AG09309 (cell line): ENCODE measurements at regions not wholly inside any gene's neighbourhood (a gene's known extent, or its start where the extent isn't known, plus 50 kb on each side); places are given as distances from the start of the nearest gene placed in this dataset.

ENCODE experiments used
- DNase-seq: peaks from one replicate; pipeline ENCODE4 v3.0.0-alpha.2; 2010; ENCODE audit warnings: low read depth
- H3K4me3 ChIP-seq: 2 replicates; pipeline ENCODE4 v1.5.1; 2011; ENCODE audit warnings: mild to moderate bottlenecking, low read depth, low read length, moderate library complexity; ENCODE audit not compliant: control insufficient read depth
- CTCF ChIP-seq: IDR thresholded peaks from 2 replicates; pipeline ENCODE4 v1.5.1; 2011; ENCODE audit warnings: mild to moderate bottlenecking, low read depth, low read length, inconsistent platforms; ENCODE audit not compliant: insufficient read depth, control insufficient read depth; ENCODE audit errors: missing control alignments

GRCh38 chr12:88737838-88738472, 157.7 kb upstream of the KITLG start:
- no peak overlapping the region for H3K4me3 ChIP-seq
- TF ChIP-seq CTCF: no peak
- DNase-seq: no peak

GRCh38 chr12:88736031-88736430, 155.8 kb upstream of the KITLG start:
- no peak for TF ChIP-seq CTCF
- H3K4me3 ChIP-seq: no peak overlapping the region

DNA sequence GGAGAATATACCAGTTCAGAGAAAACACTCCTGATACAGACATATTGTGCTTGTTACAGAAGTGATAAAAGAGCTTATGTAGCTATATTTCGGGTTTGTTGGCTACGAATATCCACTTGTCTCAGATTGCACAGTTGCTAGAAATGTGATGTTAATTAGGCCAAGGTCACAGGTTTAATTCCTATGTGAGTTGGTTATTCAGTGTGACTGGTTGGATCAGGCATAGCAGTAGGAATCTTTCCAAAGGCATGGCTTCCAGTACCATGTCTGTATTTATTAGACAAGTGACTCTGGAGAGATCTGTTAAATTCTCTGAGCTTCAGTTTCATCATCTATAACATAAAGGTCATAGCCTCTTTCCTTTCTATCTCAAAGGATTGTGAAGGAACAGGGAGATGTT, 152.7 kb upstream of the KITLG start:
- no peak overlapping the region for H3K4me3 ChIP-seq
- TF ChIP-seq CTCF: no peak
- no peak for DNase-seq

More at GRCh38 chr12:88736031-88736430, 155.8 kb upstream of the KITLG start:
- DNase-seq: no peak

- no peak for TF ChIP-seq CTCF
- no peak for DNase-seq
- no peak overlapping the region for H3K4me3 ChIP-seq
These were observed 148.9 kb upstream of the KITLG start for GRCh38 chr12:88729196-88729595.

DNA sequence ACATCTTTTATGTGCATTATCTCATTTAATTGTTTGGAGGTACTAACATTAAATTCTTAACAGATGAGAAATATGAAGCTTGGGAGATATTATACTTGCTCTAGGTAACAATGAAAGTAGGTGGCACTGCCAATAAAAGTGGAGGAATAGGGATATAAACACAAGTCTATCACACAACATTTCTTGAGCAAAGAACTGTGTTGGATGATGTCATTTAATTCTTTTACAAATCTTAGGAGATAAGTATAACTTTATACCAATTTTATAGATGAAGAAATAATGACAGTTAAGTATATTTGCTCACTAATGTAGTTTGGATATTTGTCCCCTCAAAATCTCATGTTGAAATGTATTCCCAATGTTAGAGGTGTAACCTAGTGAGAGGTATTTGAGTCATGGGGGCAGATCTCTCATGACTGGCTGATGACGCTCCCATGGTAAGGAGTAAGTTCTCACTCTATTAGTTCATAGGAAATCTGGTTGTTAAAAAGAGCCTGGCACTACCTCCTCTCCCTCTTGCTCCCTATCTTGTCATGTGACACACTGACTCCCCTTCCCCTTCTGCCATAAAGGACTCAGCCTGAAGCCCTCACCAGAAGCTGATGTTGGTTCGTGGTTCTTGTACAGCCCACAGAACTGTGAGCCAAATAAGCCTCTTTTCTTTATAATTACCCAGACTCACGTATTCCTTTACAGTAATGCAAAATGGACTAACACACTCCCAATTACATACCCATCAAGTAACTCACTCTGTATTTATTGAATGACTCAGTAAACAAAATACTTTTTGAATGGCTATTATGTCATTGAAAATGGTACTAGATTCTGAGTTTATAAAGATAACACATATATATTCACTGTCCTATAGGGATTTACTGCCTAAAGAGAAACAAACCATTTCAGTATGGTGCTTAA, 146.8 kb upstream of the KITLG start:
- no peak overlapping the region for H3K4me3 ChIP-seq
- no peak for TF ChIP-seq CTCF
- no peak for DNase-seq

DNA sequence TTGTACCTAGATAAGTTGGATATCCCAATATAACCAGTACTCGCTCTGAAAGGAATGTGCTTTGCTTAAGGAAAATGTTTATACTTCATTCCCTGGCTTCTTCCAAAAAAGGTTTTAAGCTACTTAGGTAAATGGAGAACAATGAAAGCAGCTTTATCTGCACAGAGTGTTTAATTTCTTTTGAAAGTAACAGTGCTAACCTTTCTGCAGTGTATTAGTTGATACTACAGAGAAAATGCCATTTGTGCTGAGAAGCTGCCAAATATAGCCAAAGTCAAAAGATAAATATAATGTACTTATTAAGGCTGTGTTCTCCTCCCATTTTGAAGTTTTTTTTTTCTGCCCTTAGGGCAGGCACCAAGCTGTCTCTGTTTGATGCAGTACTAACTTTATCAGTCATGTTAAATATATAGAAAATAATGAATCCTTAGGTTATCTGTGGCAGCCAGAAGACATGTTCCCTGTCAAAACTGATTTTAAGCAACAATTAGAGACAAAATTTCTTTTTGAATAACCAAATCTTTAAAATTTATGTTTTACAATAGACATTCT, 145.4 kb upstream of the KITLG start:
- no peak for TF ChIP-seq CTCF

More for the DNA sequence above, 145.4 kb upstream of the KITLG start:
- DNase-seq: no peak
- H3K4me3 ChIP-seq: no peak overlapping the region
